ENCODE measurements at regions not wholly inside any gene's neighbourhood (a gene's known extent, or its start where the extent isn't known, plus 50 kb on each side); places are given as distances from the start of the nearest gene placed in this dataset.

DNA sequence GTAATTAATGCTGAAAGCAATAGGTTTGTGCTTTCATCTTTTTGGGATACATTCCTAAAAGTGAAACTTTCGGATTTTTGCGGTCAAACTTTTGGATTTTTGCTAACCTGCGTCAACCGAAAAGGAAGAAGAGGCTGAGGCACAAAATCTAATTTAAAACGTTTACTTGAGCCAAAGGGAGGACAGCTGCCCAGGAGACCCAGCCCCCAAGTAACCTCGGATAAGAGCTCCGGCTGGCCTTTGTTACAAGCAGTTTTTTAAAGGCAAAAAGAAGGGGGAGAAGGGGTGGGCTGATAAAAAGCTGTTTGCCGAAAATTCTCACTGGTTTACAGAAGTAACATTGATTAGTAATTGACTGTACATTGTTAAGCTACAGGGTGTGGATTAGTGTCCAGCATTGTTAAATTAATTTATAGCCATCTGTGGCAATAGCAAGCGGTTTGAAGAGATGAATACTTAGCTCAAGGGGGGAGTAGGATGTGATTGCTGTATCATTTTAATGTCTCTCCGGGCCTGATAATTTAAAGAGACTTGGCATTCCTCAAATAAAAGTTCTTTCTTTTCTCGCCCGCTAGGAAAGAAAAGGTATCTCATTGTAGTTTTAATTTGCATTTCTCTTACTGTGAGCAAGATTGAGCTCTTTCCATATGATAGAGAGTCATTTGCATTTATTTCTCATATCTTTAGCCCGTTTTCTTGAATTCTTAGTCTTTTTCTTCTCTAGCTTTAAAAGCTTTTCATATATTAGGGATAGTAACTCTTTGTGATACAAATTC is 59.1 kb upstream of the USP9X start:
- TF ChIP-seq POLR2A (IDR thresholded peaks at IDR 0.05; ENCODE audit: low read depth) (no peak), EP300 (IDR thresholded peaks at IDR 0.05) (no peak)
